ENCODE measurements at regions not wholly inside any gene's neighbourhood (a gene's known extent, or its start where the extent isn't known, plus 50 kb on each side); places are given as distances from the start of the nearest gene placed in this dataset.

GRCh38 chr16:65782611-65783600 lies 583.6 kb upstream of the CDH5 start:
- TF ChIP-seq GATA2 (IDR thresholded peaks at IDR 0.05; ENCODE audit: low read depth, low read length) (no peak), GATA3 (IDR thresholded peaks at IDR 0.05; ENCODE audit: low read depth, low read length) (no peak)

- no peak for TF ChIP-seq GATA3 (IDR thresholded peaks at IDR 0.05; ENCODE audit: low read depth, low read length)
- no peak for TF ChIP-seq GATA2 (IDR thresholded peaks at IDR 0.05; ENCODE audit: low read depth, low read length)
These were observed 584.6 kb upstream of the CDH5 start for GRCh38 chr16:65781855-65782254.

- no peak for TF ChIP-seq GATA2 (IDR thresholded peaks at IDR 0.05; ENCODE audit: low read depth, low read length)
- TF ChIP-seq GATA3 (IDR thresholded peaks at IDR 0.05; ENCODE audit: low read depth, low read length): no peak
These were observed 585.1 kb upstream of the CDH5 start for GRCh38 chr16:65781363-65781762.

DNA sequence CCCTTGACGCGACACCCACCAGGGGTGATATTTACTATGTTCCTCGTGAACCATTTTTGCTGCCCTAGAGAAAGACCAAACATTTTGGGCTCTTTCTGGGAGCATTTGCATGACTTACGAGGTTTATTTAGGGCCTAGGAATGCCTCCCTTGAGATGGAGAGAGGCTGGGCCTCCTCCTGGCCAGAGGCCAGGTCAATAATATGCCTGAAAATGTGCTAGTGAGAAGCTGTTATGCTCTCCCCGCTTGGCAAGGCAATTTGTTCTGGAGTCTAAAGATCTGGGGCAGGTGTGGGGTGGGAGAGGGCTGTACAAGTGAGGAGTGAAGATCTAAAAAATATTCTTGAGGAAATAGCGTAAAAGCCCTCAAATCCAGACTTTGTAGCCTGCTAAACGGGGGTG lies 587.3 kb upstream of the CDH5 start:
- no peak for TF ChIP-seq GATA2 (IDR thresholded peaks at IDR 0.05; ENCODE audit: low read depth, low read length)
- no peak for TF ChIP-seq GATA3 (IDR thresholded peaks at IDR 0.05; ENCODE audit: low read depth, low read length)

- no peak for TF ChIP-seq GATA2 (IDR thresholded peaks at IDR 0.05; ENCODE audit: low read depth, low read length)
- no peak for TF ChIP-seq GATA3 (IDR thresholded peaks at IDR 0.05; ENCODE audit: low read depth, low read length)
These were observed 589.8 kb upstream of the CDH5 start for GRCh38 chr16:65776639-65777183.

DNA sequence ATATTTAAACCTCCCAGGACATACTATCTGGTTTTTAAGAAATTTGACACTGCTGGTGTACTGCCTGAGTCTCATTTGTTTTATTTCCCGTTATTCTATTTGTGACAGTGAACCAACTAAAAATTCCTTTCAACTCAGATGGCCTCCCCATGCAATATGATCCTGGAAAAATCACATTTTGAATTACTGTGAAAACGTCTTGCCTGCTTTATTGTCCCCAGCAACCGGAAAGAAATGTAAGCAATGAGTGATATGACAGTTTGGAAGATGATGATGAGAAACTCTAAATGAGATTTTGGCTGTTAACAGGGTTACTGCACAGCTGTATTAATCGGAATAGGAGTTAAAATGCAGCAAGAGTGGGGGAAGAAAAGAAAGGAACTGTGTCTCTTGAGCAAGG lies 590.7 kb upstream of the CDH5 start:
- TF ChIP-seq GATA2 (IDR thresholded peaks at IDR 0.05; ENCODE audit: low read depth, low read length) (no peak), GATA3 (IDR thresholded peaks at IDR 0.05; ENCODE audit: low read depth, low read length) (no peak)

DNA sequence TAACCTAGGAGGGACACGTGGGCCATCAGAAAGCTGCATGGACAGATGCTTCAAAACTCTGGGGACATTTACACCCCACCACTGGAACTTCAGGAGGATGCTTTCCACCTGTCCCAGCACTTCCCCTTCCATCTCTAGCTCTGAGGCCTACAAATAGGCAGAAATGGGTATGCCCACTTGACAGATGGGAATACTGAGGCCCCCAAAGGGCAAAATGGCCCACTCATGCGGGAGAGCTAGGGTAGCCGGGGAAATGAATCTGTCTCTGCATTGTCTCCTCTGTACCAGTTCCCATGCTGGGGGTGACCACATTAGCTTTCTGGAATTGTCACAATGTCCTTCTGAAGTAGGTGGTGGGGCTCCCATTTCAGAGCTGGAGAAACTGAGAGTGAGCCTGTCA lies 592.1 kb upstream of the CDH5 start:
- TF ChIP-seq GATA2 (IDR thresholded peaks at IDR 0.05; ENCODE audit: low read depth, low read length) (no peak), GATA3 (IDR thresholded peaks at IDR 0.05; ENCODE audit: low read depth, low read length) (no peak)

DNA sequence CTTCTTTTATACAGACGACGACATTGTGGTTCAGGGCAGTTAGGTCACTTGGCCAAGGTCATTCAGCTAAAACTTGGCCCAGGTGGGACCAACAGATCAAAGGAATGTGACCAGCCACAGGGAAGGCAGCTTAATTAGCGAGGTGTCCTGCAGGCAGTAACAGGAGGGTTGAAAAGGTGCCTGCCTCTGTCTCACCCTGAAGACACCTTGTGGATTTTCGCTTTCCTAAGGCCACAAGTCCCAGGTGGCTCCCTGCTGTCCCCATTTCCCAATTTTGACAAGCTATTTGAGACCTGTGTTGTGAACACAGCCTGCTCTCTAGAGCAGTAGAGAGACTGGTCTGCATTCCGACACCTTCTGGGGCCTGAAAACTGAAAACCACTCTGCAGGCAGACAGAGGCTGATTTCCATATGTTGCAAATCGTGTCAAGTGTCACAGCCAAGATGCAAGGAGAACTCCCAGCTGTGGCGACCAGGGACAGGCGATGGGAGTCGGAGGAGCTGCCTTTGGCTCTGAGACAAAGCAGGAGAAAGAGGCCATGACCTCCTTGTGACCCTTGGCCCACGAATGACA lies 593.1 kb upstream of the CDH5 start:
- TF ChIP-seq GATA2 (IDR thresholded peaks at IDR 0.05; ENCODE audit: low read depth, low read length) (no peak), GATA3 (IDR thresholded peaks at IDR 0.05; ENCODE audit: low read depth, low read length) (no peak)

DNA sequence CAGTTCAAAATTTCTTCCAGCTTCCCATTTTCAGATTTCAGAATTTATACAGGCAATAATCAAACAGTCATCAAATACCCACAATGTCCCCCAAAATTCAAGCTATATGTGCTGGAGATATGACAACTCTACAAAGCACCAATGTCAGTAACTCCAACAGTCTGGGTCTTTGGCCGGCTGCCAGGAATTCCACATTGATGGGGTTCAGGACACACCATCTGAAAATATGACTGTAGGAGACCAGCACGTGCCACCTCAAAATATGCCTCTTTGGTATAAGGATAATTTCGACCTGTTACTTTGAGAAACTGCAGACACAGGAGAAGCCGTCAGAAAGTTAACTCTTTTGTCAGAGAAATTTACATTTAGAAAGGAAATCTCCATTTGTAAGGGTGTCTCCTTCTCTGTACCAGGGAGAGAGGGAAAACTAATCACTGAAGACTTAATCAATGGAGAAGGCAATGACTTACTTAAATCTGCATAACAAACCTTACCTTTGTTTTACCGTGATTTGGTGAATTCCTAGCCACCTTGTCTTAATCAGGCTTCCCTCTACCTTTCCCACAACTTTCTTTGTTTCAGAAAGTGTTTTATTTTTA lies 594.3 kb upstream of the CDH5 start:
- TF ChIP-seq GATA2 (IDR thresholded peaks at IDR 0.05; ENCODE audit: low read depth, low read length) (no peak), GATA3 (IDR thresholded peaks at IDR 0.05; ENCODE audit: low read depth, low read length) (no peak)

DNA sequence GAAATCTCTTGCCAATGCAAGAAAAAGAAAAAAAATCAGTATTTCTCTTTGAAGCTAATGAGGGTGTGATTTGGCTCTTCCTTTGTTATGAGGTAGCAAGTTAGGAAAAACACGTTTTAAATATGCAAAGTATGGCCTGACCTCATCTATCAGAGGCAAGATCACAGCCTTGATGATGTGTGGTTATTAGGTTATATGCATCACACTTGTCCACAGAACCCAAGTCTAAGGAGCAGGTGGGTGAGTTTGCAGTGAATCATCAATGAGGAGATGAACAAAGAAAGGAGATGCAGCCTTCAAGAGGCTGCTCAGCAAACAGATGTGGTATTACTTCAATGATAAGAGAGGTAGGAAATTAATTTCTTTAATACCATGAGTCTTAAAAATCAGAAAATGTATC lies 594.8 kb upstream of the CDH5 start:
- TF ChIP-seq GATA2 (IDR thresholded peaks at IDR 0.05; ENCODE audit: low read depth, low read length) (no peak), GATA3 (IDR thresholded peaks at IDR 0.05; ENCODE audit: low read depth, low read length) (no peak)

- TF ChIP-seq GATA2 (IDR thresholded peaks at IDR 0.05; ENCODE audit: low read depth, low read length) (no peak), GATA3 (IDR thresholded peaks at IDR 0.05; ENCODE audit: low read depth, low read length) (no peak)
These were observed 595.7 kb upstream of the CDH5 start for GRCh38 chr16:65770752-65771151.

GRCh38 chr16:65769776-65770438 lies 596.6 kb upstream of the CDH5 start:
- no peak for TF ChIP-seq GATA3 (IDR thresholded peaks at IDR 0.05; ENCODE audit: low read depth, low read length)
- TF ChIP-seq GATA2 (IDR thresholded peaks at IDR 0.05; ENCODE audit: low read depth, low read length): no peak

DNA sequence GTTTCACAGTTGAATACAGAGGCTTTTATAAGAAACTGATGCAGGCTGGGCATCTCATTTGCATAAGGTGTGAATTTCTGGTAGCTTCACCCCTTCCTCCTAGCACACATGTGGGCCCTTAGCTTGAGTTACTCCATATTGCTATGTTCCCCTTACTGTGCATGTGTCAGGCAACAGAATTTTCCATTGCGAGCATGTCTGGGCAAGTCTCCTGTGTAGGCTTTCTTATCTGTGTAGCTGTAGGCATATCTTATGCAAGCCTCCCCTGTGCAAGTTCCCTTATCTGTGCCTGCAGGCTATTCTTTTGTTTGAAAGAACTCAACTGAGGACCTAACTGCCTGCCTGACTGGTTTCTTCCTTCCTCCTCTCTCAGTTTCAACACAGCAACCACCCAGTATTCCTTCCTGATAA lies 597.4 kb upstream of the CDH5 start:
- no peak for TF ChIP-seq GATA2 (IDR thresholded peaks at IDR 0.05; ENCODE audit: low read depth, low read length)

- TF ChIP-seq GATA2 (IDR thresholded peaks at IDR 0.05; ENCODE audit: low read depth, low read length) (no peak), GATA3 (IDR thresholded peaks at IDR 0.05; ENCODE audit: low read depth, low read length) (no peak)
These were observed 599.4 kb upstream of the CDH5 start for GRCh38 chr16:65767125-65767524.
